CD4-positive, alpha-beta T cell treated with Interleukin-1 beta for 1 hour (primary cell): ENCODE measurements at regions not wholly inside any gene's neighbourhood (a gene's known extent, or its start where the extent isn't known, plus 50 kb on each side); places are given as distances from the start of the nearest gene placed in this dataset.
"Not testable (repeated sequence)": the region's sequence is repeated elsewhere in the genome, so short reads cannot be mapped to it uniquely, and the experiment has no call there.

Experiments used
- DNase-seq, 2 donors: peaks; one replicate each; pipeline ENCODE4 v3.0.0-alpha.2; 2020 to 2022

DNA sequence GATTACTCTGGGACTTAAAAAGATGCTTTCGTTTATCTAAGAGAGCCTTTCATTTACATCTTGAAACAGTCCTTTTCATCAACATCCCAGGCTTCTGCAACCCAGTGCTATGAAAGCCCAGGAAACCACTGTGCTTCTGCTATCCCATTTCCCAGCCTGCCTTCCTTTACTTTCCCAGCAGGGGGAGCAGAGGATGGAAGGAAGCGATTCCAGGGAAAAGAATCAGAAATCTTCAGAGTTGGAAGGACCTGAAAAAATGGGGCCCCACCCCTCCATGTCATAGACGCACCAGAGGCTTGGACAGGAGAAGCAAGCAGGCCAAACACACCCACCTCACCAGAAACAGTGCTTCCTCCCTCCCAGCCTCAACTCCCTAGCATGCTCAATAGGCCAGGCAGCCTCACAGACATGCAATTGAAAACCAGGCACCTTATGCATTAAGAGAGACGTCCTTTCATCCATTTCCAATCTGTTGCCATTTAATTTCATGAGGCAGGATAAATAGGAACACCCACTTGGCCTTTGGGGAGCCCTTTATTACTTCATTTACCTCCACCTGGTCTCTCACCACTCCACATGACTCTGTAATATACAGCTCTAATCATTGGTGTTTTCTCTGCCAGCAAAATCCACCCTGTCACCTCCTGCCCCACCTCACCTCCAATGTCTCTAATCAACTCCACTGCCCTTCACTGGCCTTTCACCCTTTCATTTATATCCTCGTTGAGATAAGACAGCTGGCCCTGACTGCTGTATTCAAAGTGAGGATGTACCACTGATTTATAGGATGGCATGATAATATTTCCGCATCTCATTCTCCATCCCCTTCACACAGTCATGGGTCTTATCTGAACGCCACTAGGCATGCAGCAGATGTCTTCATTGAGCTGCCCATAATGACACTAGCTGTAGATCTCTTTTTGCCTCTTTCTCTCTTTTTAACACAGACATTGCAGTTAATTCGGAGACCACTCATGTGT is 583.9 kb downstream of the NTRK3 start:
- no peak for DNase-seq

DNA sequence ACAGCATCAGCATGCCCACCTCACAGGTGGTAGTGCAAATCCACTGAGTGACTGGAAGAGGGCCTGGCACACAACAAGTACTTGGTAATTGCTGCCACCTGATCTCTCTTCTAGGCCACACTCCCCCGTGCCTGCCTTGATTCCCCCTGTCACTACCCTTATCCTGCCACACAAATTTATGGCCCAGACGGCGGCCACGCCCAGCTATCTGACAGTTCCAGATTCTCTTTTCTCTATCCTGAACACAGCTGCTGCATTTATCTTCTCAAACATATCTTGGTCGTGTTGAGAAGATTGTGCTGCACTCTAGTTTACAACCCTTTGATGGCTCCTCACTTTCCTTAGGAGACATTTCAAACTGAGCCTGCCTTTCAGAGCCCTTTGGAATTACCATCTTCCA is 585.2 kb downstream of the NTRK3 start:
- no peak for DNase-seq

DNA sequence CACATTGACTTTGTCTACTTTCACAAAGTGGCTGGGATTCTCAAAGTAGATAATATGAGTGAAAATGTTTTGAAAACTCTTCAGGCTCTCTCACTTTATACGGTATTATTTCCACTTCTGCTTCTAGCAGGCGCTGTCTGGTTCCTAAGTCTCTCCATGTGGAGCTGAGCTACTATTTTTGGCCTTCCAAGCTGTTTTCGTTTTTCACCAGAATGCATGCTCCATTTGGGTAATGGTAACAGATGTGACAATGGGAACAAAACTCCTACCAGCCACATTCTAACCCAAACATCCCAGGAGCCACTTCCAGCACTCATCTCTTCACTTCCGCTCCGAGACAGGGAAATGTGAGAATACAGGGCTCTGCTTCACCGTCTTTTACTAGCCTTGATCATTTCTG is 586.7 kb downstream of the NTRK3 start:
- no peak for DNase-seq

DNA sequence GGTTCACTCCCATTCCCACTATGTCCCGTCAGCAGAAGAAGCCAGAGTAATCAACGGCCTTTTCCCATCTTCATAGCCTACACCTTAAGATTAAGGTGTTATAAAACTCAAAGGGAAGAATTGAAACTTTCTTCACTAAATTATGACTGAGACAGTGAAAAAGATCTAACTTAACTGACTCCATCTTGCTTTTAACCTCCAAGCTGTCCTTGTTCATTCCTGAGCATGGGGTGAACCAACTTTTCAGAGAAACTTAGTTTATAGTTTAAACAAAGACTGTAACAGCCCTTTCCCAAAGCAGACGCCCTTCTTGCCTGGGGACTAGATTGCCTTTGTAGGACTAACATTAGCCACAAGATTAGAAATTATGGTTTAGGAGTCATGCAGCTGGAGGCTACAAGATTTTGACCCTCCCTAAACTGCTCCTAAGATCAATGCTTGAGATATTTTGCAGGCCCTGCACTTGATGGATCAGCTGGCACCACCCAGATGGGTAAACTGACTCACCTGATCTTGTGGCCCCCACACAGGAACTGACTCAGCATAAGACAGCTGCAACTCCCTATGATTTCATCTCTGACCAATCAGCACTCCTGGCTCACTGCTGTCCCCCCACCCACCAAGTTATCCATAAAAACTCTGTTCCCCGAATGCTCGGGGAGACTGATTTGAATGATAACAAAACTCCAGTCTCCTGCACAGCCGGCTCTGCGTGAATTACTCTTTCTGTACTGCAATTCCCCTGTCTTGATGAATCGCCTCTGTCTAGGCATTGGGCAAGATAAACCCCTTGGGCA is 587.6 kb downstream of the NTRK3 start:
- DNase-seq: not testable (repeated sequence)

- no peak for DNase-seq
Measured at GRCh38 chr15:87667643-87668042, 588.9 kb downstream of the NTRK3 start.

DNA sequence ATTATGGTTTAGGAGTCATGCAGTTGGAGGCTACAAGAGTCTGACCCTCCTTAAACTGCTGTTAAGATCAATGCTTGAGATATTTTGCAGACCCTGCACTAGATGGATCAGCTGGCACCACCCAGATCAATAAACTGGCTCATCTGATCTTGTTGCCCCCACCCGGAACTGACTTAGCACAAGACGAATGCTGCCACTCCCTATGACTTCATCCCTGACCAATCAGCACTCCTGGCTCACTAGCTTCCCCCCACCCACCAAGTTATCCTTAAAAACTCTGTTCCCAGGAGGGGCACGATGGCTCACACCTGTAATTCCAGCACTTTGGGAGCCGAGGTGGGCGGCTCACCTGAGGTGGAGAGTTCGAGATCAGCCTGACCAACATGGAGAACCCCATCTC is 594.0 kb downstream of the NTRK3 start:
- no peak for DNase-seq

GRCh38 chr15:87661454-87662355 is 594.8 kb downstream of the NTRK3 start:
- DNase-seq: no peak

DNA sequence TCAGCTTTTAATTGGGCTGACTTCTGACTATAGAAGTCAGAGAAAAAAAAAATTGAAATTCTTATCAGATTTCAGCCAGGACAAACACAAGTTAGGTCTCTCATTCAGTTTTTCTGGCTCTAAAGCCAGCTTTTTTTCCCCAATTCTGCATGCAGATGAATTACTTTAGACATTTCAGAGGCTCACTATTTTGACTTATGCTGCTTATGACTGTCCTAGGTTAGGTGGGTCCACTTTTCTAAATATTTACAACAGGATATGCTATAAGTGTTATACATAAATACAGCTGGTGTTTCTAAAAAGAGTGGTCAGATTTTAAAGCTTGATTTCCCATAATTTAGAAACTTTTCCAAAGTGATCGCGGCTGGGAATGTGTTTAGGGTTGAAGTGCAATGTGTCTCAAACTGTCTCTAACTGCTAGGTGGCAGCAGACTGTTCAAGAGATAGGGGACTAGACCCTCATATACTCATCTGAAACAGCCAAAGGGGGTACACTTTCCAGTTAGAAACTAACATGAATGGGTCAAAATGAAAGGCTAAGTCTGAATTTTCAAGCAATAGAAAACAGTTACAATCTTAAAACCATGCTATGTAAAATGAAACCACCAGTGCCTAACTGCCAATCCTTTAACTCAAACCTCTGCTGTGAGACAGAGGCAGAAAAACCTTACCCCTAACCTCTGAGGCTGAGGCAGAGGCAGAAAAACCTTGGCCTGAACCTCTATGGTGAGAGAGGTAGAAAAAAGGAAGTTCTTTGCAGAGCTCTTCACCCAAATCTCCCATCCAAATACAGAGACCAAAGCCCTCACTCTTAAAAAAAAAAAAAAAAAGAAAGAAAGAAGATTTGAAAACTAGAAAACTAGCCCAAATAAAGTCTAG is 596.0 kb downstream of the NTRK3 start:
- no peak for DNase-seq

DNA sequence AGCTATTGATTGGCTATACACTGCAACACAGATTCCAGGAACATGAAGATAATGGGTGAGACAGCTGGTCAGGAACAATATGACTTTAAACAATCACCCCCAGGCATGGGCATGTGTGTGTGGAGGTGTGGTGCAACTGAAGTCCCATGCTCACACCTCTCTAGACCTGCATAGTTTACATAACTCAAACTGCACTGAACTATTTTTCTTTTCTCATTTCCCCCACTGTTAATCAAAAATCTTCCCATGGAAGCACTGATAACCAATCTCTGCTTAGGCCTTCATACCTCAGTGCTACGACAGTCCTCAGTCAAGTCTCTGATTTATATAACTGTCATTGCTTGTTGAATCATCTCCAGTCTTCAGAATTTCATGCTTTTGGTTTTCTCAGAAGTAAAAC is 600.2 kb downstream of the NTRK3 start:
- DNase-seq: no peak

DNA sequence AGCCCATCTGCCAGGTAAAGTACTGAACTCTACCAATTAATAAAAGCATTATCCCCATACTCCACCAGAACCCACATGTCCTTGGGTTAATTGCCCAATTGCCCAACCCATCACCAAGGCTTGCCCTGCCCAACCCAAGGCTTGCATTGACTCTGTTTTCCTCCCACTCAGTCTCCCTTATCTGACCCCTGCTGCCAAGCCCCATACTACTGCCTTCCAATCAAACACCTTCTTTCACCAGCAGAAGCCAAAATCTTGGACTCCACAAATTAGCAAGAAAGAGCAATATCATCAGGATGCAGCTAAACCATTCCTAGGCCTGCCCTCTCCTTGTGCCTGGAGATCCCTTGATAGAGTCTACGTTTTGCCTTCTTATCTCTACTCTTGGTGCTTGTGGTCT is 602.9 kb downstream of the NTRK3 start:
- DNase-seq: no peak

DNA sequence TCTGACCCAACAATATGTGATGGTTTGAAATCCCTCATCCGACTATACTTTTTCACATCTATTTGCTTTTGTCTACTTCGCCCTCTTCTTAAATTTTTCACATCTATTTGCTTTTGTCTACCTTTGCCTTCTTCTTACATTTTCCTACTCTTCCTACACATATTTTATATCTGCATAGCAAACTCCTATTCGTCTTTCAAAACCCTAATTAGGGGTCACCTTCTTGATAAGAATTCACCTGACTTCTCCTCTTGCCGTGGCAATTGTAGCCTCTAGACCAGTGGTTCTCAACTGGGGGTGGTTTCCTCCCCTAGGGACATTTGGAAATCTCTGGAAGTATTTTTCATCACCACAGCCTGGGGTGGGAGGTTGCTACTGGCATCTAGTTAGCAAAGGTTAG is 607.4 kb downstream of the NTRK3 start:
- DNase-seq: no peak

DNA sequence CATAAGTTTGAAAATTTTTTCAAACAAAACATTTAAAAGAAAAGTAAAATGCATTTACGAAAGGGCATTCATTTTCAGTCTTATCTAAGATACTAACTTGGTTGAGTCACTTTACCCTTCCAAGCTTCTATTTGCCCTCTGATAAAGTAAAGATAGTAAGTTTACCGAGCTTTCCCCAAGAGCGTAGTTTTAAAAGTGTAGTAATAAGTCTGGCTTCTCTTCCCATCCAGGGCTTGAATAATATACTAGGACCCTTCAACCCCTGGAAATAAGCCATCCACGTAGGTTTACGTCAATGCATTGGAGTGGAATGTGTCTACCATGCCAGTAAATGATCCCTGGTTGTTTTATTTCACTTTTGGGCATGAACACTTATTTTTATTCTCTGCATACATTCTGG is 608.3 kb downstream of the NTRK3 start:
- DNase-seq: no peak

DNA sequence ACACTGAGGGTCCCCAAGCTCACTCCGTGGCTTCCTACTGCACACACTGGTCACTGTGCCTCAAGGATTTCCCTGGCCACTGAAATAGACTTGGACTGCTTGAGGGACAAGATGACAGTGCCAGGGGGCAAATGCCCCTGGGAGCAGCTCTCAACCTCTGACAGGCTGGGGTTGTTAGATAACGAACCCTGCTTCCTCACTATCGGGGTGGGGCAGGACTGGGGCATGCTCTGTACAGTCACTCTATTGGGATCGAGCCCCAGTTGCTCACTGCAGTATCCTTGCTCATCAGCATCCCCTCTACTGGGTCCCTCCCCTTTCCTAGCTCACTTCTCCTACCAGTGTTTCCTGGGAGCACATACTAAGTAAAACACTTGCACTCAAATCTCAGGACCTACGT is 610.8 kb downstream of the NTRK3 start:
- DNase-seq: no peak

- DNase-seq: peak in 1 of 2 donors; percentile 11
Measured at GRCh38 chr15:87642997-87643396, 613.5 kb downstream of the NTRK3 start.

GRCh38 chr15:87639305-87640011 is 617.1 kb downstream of the NTRK3 start:
- DNase-seq: no peak

DNA sequence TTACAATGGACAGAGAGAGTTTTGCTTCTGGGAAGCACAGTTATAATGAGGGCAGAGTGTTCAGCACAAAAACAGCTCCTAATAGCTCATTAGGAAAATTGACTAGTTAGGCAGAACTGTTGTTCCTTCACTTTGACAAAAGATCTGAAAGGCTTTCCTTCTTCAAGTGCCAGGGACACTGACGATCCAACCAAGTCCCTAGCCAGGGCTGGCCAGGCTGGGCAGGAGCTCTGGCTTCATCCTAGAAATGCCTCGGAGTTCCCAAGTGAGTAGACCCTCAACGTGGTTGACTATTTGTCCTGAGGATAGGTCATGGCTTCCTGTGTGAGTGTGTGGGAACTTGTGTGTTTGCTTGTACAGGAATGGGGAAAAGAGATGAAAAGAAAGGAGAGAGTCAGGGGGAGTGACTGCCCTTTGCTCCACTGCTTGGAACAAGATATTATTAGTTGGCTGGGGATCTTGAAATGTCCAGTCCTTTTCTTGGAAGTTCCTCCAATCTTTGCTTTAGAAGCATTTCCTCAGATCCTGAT is 617.9 kb downstream of the NTRK3 start:
- no peak for DNase-seq

GRCh38 chr15:87634361-87634760 is 622.2 kb downstream of the NTRK3 start:
- DNase-seq: no peak

- no peak for DNase-seq
Measured at GRCh38 chr15:87633525-87633924, 623.0 kb downstream of the NTRK3 start.

GRCh38 chr15:87632364-87632763 is 624.2 kb downstream of the NTRK3 start:
- no peak for DNase-seq

- DNase-seq: no peak
Measured at GRCh38 chr15:87631775-87632174, 624.8 kb downstream of the NTRK3 start.

DNA sequence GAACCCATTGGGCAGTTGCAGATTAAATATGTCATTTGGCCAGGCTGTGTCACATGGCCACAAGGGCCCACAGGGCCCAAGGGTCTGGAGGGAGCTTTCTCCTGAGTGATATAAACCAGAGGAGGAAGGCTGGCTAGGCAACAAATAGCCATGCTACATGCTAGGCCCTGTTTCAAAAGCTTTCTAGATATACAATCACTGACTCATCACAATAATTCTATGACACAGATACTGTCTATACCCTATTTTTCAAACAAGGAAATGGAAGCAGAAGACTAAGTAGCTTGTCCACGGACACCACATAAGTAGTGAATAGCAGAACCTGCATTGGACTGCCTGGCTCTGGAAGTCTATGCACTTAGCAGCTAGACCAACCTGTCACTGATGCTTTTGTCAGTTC is 625.4 kb downstream of the NTRK3 start:
- DNase-seq: no peak
